Osteoblast (primary cell): ENCODE measurements at regions not wholly inside any gene's neighbourhood (a gene's known extent, or its start where the extent isn't known, plus 50 kb on each side); places are given as distances from the start of the nearest gene placed in this dataset.

Experiments used
- DNase-seq: peaks from one replicate; pipeline ENCODE4 v3.0.0; 2011; ENCODE audit warnings: low spot score, mixed read lengths; ENCODE audit not compliant: insufficient read length; ENCODE audit errors: missing footprints
- H2AFZ ChIP-seq: 2 replicates; pipeline ENCODE4 v1.6.0; 2011; ENCODE audit warnings: mild to moderate bottlenecking, low read length
- H3K27ac ChIP-seq: 2 replicates; pipeline ENCODE4 v1.5.1; 2011; ENCODE audit warnings: mild to moderate bottlenecking, low read depth, low read length, moderate library complexity
- H3K27me3 ChIP-seq: 2 replicates; pipeline ENCODE4 v1.6.0; 2012; ENCODE audit warnings: mild to moderate bottlenecking, control low read depth, inconsistent platforms, low read length, moderate library complexity; ENCODE audit not compliant: insufficient read depth
- H3K36me3 ChIP-seq: 2 replicates; pipeline ENCODE4 v1.5.1; 2011; ENCODE audit warnings: mild to moderate bottlenecking, low read length, control low read depth, moderate library complexity; ENCODE audit not compliant: insufficient read depth
- H3K4me1 ChIP-seq: 2 replicates; pipeline ENCODE4 v1.5.1; 2011; ENCODE audit warnings: mild to moderate bottlenecking, low read length, control low read depth, moderate library complexity; ENCODE audit not compliant: insufficient read depth
- H3K4me2 ChIP-seq: 2 replicates; pipeline ENCODE4 v1.6.0; 2011; ENCODE audit warnings: mild to moderate bottlenecking, low read length; ENCODE audit not compliant: insufficient read depth
- H3K4me3 ChIP-seq: fragments of 200-600 bp; sonication (generic); 3 replicates; pipeline ENCODE4 v1.5.1; 2012; ENCODE audit warnings: mild to moderate bottlenecking, low read length, inconsistent platforms; ENCODE audit not compliant: insufficient read depth
- H3K79me2 ChIP-seq: 2 replicates; pipeline ENCODE4 v1.6.0; 2012; ENCODE audit warnings: mild to moderate bottlenecking, low read length, control low read depth, inconsistent platforms; ENCODE audit not compliant: insufficient read depth
- H3K9me3 ChIP-seq: 2 replicates; pipeline ENCODE4 v1.5.1; 2011; ENCODE audit warnings: low read depth, low read length, control low read depth
- H4K20me1 ChIP-seq: 2 replicates; pipeline ENCODE4 v1.6.0; 2012; ENCODE audit warnings: mild to moderate bottlenecking, low read length, control low read depth; ENCODE audit not compliant: insufficient read depth
- TF ChIP-seq, protein P1 (sequence below): IDR thresholded peaks from 2 replicates; pipeline ENCODE4 v1.5.1; 2011; ENCODE audit warnings: mild to moderate bottlenecking, low read depth, low read length, moderate library complexity; ENCODE audit errors: extremely low read depth

DNA sequence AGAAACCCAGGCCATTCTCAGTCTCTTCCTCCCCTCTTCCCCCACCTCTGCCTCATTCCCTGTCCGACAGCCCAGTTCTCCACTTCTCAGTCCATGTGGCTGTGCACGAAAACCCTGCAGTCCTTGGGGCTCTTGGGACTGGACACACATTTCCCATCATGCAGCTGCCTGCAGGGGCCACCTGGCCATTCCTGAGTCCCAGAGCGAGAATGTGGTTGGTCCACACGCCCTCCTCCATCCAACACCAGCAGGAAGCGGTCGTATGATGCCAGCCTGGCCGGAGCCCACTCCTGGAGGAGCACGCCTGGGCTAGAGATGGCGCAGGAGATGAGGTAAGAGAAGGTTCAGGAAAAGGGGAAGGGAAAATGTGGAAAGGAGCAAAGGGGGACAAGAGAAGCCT, 222.5 kb downstream of the USP6NL start:
- DNase-seq, result no peak
- Histone ChIP-seq H3K27me3 (no peaks in the 10 kb centered on the region), H3K4me1 (no peaks in the 10 kb centered on the region), H3K9me3 (no peaks in the 10 kb centered on the region), H3K27ac (no peak overlapping the region), H3K79me2 (no peaks in the 10 kb centered on the region), H4K20me1 (no peaks in the 10 kb centered on the region), H2AFZ (no peak overlapping the region), H3K4me2 (no peak overlapping the region), H3K36me3 (no peaks in the 10 kb centered on the region), H3K4me3 (no peak overlapping the region)
- TF ChIP-seq, protein P1, sequence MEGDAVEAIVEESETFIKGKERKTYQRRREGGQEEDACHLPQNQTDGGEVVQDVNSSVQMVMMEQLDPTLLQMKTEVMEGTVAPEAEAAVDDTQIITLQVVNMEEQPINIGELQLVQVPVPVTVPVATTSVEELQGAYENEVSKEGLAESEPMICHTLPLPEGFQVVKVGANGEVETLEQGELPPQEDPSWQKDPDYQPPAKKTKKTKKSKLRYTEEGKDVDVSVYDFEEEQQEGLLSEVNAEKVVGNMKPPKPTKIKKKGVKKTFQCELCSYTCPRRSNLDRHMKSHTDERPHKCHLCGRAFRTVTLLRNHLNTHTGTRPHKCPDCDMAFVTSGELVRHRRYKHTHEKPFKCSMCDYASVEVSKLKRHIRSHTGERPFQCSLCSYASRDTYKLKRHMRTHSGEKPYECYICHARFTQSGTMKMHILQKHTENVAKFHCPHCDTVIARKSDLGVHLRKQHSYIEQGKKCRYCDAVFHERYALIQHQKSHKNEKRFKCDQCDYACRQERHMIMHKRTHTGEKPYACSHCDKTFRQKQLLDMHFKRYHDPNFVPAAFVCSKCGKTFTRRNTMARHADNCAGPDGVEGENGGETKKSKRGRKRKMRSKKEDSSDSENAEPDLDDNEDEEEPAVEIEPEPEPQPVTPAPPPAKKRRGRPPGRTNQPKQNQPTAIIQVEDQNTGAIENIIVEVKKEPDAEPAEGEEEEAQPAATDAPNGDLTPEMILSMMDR, result no peak

- H3K9me3 ChIP-seq, result no peaks in the 10 kb centered on the region
- H3K79me2 ChIP-seq, result no peaks in the 10 kb centered on the region
- H3K36me3 ChIP-seq, result no peaks in the 10 kb centered on the region
- H3K27me3 ChIP-seq, result no peaks in the 10 kb centered on the region
- no peak overlapping the region for H3K27ac ChIP-seq
- no peak for DNase-seq
- no peaks in the 10 kb centered on the region for H4K20me1 ChIP-seq
- TF ChIP-seq, protein P1, result no peak
- H3K4me1 ChIP-seq, result no peaks in the 10 kb centered on the region
- H2AFZ ChIP-seq, result no peak overlapping the region
- H3K4me2 ChIP-seq, result no peak overlapping the region
- H3K4me3 ChIP-seq, result no peak overlapping the region
Observed at GRCh38 chr10:11387551-11388222, 223.8 kb downstream of the USP6NL start.

- TF ChIP-seq, protein P1, result no peak
- no peaks in the 10 kb centered on the region for H3K4me1 ChIP-seq
- H2AFZ ChIP-seq, result no peak overlapping the region
- H3K36me3 ChIP-seq, result no peaks in the 10 kb centered on the region
- no peaks in the 10 kb centered on the region for H4K20me1 ChIP-seq
- no peak overlapping the region for H3K4me3 ChIP-seq
- DNase-seq, result peak; percentile 86
- no peak overlapping the region for H3K4me2 ChIP-seq
- H3K27me3 ChIP-seq, result no peaks in the 10 kb centered on the region
- no peaks in the 10 kb centered on the region for H3K79me2 ChIP-seq
- H3K27ac ChIP-seq, result no peak overlapping the region
- H3K9me3 ChIP-seq, result no peaks in the 10 kb centered on the region
Observed at GRCh38 chr10:11387044-11387443, 224.4 kb downstream of the USP6NL start.
